C4-2B (cell line): ENCODE measurements at regions not wholly inside any gene's neighbourhood (a gene's known extent, or its start where the extent isn't known, plus 50 kb on each side); places are given as distances from the start of the nearest gene placed in this dataset.

Source experiments
- ZFX ChIP-seq: fragments of 450-650 bp; IDR thresholded peaks from 2 replicates; pipeline ENCODE4 v1.6.1; 2017
- TF ChIP-seq, protein P1 (sequence below): fragments of 450-650 bp; conservative IDR thresholded peaks from 2 replicates; pipeline ENCODE4 v1.5.1; 2017; ENCODE audit warnings: mild to moderate bottlenecking

DNA sequence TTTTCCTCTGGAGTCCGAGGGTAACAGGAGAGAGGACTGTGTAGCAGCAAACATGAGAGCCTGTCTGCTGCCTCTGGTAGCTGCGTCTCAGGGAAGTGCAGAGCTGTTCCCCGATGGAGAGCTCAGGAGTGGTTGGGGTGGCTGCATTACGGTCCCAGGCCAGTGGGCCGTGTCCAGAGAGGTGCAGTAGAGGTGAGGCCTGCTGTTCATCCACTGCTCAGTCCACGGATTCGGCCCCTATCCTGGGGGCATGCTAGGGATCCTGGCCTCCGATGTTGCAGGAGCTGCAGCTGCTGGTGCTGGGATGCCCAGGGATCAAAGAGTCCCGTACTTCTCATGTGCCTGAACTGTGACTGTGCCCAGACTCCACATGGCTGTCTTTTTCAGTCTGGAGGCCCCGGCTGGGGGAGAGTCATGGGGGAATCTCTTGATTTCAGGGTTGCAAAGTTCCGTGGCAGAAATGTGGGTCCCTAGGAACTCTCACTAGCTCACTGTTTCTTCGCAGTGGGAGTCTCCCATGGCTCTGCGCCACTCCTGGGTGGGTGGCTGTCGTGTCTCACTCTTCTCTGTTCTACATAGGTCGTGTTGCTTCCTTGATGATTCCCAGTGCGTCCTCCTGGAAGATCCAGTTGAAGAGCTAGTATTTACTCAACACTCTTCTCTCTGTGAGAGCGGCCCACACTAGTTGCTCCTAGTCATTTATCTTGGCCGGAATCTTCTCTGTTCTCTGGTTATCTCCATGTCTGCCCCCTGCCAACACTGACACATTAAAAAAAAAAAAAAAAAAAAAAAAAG lies 109.5 kb upstream of the CENPE start:
- TF ChIP-seq, protein P1, sequence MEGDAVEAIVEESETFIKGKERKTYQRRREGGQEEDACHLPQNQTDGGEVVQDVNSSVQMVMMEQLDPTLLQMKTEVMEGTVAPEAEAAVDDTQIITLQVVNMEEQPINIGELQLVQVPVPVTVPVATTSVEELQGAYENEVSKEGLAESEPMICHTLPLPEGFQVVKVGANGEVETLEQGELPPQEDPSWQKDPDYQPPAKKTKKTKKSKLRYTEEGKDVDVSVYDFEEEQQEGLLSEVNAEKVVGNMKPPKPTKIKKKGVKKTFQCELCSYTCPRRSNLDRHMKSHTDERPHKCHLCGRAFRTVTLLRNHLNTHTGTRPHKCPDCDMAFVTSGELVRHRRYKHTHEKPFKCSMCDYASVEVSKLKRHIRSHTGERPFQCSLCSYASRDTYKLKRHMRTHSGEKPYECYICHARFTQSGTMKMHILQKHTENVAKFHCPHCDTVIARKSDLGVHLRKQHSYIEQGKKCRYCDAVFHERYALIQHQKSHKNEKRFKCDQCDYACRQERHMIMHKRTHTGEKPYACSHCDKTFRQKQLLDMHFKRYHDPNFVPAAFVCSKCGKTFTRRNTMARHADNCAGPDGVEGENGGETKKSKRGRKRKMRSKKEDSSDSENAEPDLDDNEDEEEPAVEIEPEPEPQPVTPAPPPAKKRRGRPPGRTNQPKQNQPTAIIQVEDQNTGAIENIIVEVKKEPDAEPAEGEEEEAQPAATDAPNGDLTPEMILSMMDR: no peak
- no peak for TF ChIP-seq ZFX
